Fibroblast of lung (primary cell): ENCODE measurements at regions not wholly inside any gene's neighbourhood (a gene's known extent, or its start where the extent isn't known, plus 50 kb on each side); places are given as distances from the start of the nearest gene placed in this dataset.

Experiments
- CTCF ChIP-seq, 2 donors: IDR thresholded peaks in 1 of 2; conservative IDR thresholded peaks in 1 of 2; 1 replicate in 1 of 2; 2 replicates in 1 of 2; pipeline ENCODE4 v1.5.1; 2011 to 2012; ENCODE audit warnings: low read length in 2 of 2, control low read depth in 1 of 2, inconsistent platforms in 1 of 2, low read depth in 1 of 2, mild to moderate bottlenecking in 1 of 2
- EZH2 ChIP-seq: IDR thresholded peaks from 2 replicates; pipeline ENCODE4 v1.5.1; 2012; ENCODE audit warnings: low read length, control low read depth, mild to moderate bottlenecking; ENCODE audit errors: missing control alignments

- TF ChIP-seq EZH2 = no peak
- TF ChIP-seq CTCF (conservative IDR thresholded peaks at IDR 0.05 in 1 of 2, IDR thresholded peaks at IDR 0.05 in 1 of 2; ENCODE audit: low read depth in 1 of 2, low read length in 2 of 2) = no peak
Observed at GRCh38 chrY:19053806-19054205, 280.3 kb upstream of the HSFY2 start.
